Sigmoid colon (tissue), 4 donors: ENCODE measurements at regions not wholly inside any gene's neighbourhood (a gene's known extent, or its start where the extent isn't known, plus 50 kb on each side); places are given as distances from the start of the nearest gene placed in this dataset.

Experiments used
- EP300 ChIP-seq, 4 donors: sonication (generic); formaldehyde crosslinking; IDR thresholded peaks; one replicate each; pipeline ENCODE4 v1.6.1; 2017; ENCODE audit warnings: antibody characterized with exemption in 4 of 4
- POLR2A ChIP-seq, 2 donors: fragments of 450-650 bp; IDR thresholded peaks; one replicate each; pipeline ENCODE4 v1.6.1; 2016; ENCODE audit warnings: antibody characterized with exemption in 2 of 2, mild to moderate bottlenecking in 2 of 2, moderate library complexity in 2 of 2
- POLR2AphosphoS5 ChIP-seq, 4 donors: sonication (generic); formaldehyde crosslinking; IDR thresholded peaks; one replicate each; pipeline ENCODE4 v1.6.1; 2017; ENCODE audit warnings: antibody characterized with exemption in 4 of 4
- TF ChIP-seq, protein P1 (sequence below), 4 experiments: fragments of 450-650 bp in 3 of 4; fragments of 200-600 bp in 1 of 4; IDR thresholded peaks; one replicate each; pipeline ENCODE4 v1.5.1; 2016 to 2019; ENCODE audit warnings: antibody characterized with exemption in 4 of 4, mild to moderate bottlenecking in 3 of 4, moderate library complexity in 2 of 4

DNA sequence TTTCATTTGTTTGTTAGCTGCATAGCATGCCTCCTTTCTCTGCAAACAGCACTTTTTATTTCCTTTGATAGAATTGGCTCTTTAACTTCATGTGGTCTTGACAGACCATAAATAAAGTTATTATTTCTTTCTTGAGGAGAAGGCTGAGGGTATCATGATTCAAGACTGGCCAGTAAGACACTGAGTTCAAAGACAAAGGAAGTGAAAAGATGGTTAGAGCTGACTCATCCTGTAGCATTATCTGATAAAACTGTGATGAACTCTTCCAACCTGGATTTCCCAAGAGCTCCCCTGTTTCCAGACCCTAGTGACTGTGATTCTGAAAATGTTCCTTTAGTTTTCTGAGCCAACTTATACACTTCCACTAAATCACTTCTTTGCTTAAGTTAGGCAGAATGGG, 179.3 kb upstream of the FAT3 start:
- TF ChIP-seq, protein P1, sequence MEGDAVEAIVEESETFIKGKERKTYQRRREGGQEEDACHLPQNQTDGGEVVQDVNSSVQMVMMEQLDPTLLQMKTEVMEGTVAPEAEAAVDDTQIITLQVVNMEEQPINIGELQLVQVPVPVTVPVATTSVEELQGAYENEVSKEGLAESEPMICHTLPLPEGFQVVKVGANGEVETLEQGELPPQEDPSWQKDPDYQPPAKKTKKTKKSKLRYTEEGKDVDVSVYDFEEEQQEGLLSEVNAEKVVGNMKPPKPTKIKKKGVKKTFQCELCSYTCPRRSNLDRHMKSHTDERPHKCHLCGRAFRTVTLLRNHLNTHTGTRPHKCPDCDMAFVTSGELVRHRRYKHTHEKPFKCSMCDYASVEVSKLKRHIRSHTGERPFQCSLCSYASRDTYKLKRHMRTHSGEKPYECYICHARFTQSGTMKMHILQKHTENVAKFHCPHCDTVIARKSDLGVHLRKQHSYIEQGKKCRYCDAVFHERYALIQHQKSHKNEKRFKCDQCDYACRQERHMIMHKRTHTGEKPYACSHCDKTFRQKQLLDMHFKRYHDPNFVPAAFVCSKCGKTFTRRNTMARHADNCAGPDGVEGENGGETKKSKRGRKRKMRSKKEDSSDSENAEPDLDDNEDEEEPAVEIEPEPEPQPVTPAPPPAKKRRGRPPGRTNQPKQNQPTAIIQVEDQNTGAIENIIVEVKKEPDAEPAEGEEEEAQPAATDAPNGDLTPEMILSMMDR (IDR thresholded peaks at IDR 0.05), result no peak
- TF ChIP-seq EP300 (IDR thresholded peaks at IDR 0.05), result no peak
- no peak for TF ChIP-seq POLR2A (IDR thresholded peaks at IDR 0.05)
- TF ChIP-seq POLR2AphosphoS5 (IDR thresholded peaks at IDR 0.05), result no peak
